GM19023 (cell line): ENCODE measurements at regions not wholly inside any gene's neighbourhood (a gene's known extent, or its start where the extent isn't known, plus 50 kb on each side); places are given as distances from the start of the nearest gene placed in this dataset.

Experiments
- ATAC-seq: cut with Tn5 transposase; IDR thresholded peaks from one replicate; pipeline ENCODE4 v1.9.1; 2021; ENCODE audit warnings: mild to moderate bottlenecking, moderate library complexity; ENCODE audit not compliant: unreplicated experiment

DNA sequence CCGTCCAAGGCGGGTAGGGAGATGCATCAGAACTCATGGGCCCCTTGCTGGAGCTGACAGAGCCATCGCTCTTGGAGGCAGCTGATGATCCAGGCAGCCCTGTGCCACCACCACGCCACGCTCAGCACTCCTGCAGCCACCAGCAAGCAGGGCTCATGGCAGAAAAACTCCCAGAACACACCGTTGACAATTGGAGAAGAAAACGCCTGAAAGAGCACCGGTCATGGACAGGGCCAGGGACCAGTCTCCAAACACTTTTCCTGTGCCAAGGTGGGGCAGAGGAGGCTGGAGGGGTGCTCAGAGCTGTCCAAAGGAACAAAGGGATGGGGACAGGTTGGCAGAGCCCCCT lies 132.2 kb downstream of the FOXL1 start:
- ATAC-seq, result no peak

- no peak for ATAC-seq
Observed at GRCh38 chr16:86712158-86713009, 134.0 kb downstream of the FOXL1 start.

DNA sequence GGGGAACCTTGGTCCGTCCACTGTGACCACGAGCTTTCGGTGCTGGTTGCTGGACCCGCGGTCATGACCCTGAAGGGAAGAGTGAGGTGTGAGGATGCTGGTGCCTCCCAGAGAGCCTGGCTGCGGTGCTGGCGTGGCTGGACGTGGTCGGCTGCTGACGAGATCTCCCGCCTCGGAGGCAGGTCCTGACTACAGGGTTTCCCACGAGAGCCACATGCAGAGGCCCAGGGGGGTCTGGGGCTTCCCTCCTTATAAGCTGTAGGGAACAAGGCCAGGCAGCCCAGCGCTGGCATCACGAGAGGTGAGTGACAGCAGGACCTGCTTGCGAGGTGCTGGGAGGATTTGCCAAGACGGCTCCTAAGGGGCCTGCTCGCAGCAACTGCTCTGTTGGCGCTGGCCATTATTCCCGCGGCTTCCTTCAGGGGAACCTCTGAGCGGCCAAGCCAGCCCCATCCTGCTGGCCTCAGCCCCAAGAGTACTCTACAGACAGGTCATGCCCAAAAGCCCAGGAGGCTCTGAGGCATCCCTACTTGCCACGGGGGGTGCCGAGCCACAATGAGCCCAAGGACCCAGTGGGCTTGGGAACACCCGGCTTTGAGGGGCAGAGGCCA lies 134.8 kb downstream of the FOXL1 start:
- ATAC-seq, result no peak

DNA sequence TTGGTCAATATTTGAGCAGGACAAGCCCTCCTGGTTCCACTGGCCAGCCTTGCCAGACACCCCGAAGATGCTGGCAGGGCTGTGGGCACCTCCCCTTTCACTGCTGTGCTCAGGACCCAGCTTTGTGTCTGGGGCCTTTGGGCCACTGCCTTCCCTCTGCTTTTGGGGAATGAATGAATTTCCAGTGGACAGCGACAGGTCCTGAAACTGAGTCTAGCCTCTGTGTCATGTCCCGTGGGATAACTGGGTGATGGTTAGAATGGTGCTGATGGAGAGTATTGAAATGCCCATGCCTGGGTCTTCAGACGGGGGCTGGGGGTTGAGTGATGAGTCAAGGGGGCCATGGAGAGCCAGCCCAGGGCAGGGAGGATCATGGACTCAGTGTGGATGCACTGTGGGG lies 135.8 kb downstream of the FOXL1 start:
- ATAC-seq, result no peak

DNA sequence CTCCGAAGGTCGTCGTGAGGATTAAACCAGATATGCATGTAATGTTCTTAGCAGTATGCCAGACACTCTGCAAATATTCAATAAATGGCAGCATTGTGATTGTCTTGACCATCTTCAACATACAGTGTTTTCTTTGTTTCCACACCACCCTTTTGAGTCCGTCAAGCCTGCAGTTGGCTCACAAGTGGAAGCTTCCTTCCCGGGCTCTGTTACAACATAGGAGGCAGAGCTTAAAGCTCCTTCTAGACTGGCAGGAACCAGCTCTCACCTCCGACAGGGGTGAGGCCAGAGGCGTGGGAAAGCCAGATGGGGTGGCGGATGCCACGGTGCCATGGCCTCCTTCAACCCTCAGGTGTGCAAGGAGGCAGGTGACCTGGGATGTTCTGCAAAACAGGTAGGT lies 138.3 kb downstream of the FOXL1 start:
- no peak for ATAC-seq

DNA sequence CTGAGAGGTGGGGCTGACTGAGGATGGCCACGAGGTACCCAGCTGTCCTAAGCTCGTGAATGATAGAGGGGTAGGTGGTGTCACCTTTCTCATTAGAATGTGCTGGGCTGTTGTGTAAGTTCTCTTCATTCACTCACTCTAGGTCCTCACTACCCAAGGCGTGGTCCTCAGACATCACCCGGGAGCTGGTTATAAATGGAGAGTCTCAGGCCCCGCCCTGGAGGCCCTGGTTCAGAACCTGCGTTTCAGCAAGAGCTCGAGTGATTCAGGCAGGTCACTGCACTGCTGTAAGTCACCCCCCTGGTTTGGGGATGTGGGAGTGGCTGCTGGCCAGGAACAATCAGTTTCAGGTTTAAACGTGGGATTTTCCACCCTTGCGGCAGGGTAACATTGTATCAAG lies 139.8 kb downstream of the FOXL1 start:
- ATAC-seq, result no peak

GRCh38 chr16:86722970-86723369 lies 144.6 kb downstream of the FOXL1 start:
- ATAC-seq, result no peak

GRCh38 chr16:86723689-86724088 lies 145.3 kb downstream of the FOXL1 start:
- no peak for ATAC-seq

- ATAC-seq, result no peak
Observed at GRCh38 chr16:86725401-86725800, 147.1 kb downstream of the FOXL1 start.

DNA sequence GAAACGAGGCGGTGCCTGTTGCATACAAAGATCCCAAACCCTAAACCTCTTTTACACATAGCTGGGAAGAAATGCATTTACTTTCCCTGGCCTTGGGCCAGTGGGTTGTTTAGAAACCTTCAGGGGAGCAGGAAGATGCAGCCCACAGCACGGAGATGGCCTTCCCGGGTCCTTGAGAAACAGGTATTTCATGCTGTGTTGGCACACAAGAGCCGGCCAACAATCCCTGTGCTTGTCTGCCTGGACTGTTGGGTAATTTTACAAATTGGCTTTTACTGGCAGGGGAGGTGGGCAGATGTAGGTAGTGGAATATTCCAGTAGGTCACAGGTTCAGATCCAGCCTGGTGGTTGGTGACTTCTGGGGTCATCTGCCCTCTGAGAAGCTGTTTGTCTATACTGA lies 148.0 kb downstream of the FOXL1 start:
- no peak for ATAC-seq

- ATAC-seq, result no peak
Observed at GRCh38 chr16:86727131-86727530, 148.8 kb downstream of the FOXL1 start.

DNA sequence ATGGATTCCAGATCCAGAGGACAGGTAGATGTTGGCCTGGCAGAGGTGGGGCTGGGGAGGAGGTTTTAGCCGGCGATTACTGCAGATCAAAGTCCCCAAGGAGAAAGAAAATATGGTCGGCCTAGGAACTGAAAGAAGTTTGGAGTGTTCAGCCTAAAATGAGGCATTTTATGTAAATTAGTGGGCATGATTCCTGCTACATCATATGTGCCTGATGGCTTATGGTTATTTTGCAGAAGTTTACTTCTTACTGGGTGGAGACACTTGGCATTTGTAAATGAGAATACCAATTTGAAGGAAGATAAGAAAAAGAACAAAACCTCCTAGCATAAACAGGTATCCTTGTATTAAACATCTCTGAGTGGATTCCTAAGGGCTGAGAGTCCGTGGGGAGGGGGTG lies 149.3 kb downstream of the FOXL1 start:
- no peak for ATAC-seq

- no peak for ATAC-seq
Observed at GRCh38 chr16:86729686-86730085, 151.3 kb downstream of the FOXL1 start.

DNA sequence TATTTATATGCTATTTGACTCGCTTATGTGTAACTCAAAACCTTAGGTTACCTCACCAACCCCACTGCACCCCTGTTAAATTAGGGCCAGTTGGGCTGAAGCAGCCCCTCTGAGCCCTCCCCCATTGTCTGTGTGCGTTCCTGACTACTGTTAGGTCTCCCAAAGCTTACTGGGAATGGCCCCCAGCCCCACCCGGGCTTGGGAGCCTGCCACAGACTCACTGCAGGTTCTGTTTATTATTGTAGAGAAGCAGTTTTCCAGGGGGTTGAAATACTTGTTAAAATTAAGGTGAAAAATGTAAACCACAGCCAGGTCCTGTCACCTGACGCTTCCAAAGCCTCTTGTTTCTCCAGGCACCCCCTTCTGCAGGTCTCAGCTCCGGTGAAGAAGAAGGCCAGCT lies 151.7 kb downstream of the FOXL1 start:
- ATAC-seq, result no peak

- no peak for ATAC-seq
Observed at GRCh38 chr16:86730597-86730996, 152.2 kb downstream of the FOXL1 start.

- ATAC-seq, result no peak
Observed at GRCh38 chr16:86732621-86733295, 154.4 kb downstream of the FOXL1 start.

DNA sequence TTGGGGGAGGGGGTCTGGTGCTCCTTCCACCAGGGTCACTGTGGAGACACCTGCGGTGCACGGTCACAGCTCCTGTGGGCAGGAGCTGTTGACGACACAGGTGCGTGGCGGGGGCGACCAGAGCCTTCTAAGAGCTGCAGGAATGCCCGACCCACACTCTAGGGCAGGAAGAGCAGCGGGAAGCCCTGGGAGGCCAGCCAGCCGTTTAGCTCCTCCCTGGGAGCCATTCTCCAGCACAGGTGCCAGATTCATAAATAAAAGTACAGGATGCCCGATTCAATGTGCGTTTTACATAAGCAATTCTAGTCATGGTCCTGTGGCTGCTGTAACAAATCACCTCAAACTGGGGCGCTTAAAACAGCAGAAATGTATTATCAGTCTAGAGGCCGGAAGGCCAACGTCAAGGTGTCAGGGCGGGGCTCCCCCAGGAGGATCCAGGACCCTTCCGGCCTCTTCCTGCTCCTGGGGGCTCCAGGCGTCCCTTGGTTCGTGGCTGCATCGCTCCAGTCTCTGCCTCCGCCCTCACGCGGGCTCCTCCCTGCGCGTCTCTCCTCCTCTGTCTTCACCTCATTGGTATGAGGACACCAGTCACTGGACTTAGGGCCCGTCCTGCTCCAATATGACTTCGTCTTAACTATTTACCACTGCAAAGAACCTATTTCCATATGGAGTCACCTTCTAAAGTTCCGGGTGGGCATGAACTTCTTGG lies 155.4 kb downstream of the FOXL1 start:
- ATAC-seq, result no peak

- ATAC-seq, result no peak
Observed at GRCh38 chr16:86734543-86735460, 156.5 kb downstream of the FOXL1 start.

DNA sequence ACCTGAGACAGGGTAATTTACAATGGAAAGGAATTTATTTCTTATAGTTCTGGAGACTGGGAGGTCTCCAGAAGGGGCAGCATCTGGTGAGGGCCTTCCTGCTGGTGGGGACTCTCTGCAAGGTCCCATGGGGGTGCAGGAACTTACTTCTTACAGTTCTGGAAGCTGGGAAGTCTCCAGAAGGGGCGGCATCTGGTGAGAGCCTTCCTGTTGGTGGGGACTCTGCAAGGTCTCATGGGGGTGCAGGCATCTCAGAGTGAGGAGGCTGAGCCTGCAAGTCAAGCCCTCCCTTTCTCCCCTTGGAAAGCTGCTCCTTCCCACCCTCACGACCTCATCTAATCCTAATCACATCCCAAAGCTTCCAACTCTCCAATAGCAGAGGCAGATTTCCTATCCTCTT lies 157.4 kb downstream of the FOXL1 start:
- ATAC-seq, result no peak

GRCh38 chr16:86736502-86736901 lies 158.2 kb downstream of the FOXL1 start:
- ATAC-seq, result no peak
